ENCODE measurements at regions not wholly inside any gene's neighbourhood (a gene's known extent, or its start where the extent isn't known, plus 50 kb on each side); places are given as distances from the start of the nearest gene placed in this dataset.

- Mint-ChIP-seq H3K9me3 (no peaks in the 10 kb centered on the region), H3K4me1 (ENCODE audit: low read depth) (no peaks in the 10 kb centered on the region), H3K36me3 (ENCODE audit: insufficient read depth in 2 of 2) (no peaks in the 10 kb centered on the region), H3K27me3 (ENCODE audit: low read depth) (peaks cover 36% of the 10 kb centered on the region), H3K27ac (no peak overlapping the region), H3K4me3 (no peak overlapping the region)
- ATAC-seq (replicated peaks in 1 of 2) (no peak), DNase-seq (no peak)
Measured at GRCh38 chr15:45743426-45744235, 108.8 kb downstream of the SQOR start.

DNA sequence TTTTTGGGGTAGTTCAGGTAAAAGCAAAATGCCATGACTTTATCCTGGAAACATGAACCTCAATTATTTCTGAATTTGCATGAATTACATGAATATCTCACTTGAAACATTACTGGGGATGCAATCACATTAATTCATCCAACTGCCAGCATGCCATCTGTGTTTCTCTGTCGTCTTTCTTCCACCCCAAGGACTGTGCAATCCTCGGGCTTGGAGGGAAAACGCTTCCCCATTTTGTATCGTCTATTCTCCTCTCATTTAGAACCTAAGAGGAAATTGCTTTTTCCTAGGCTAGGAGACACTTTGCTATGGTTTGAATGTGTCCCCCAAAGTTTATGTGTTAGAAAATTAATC is 109.4 kb downstream of the SQOR start:
- peaks cover 40% of the 10 kb centered on the region for H3K27me3 Mint-ChIP-seq (ENCODE audit: low read depth)
- ATAC-seq (replicated peaks in 1 of 2), result no peak
- H3K36me3 Mint-ChIP-seq (ENCODE audit: insufficient read depth in 2 of 2), result no peaks in the 10 kb centered on the region
- no peak for DNase-seq
- no peak overlapping the region for H3K27ac Mint-ChIP-seq
- no peak overlapping the region for H3K4me3 Mint-ChIP-seq
- no peaks in the 10 kb centered on the region for H3K4me1 Mint-ChIP-seq (ENCODE audit: low read depth)
- no peaks in the 10 kb centered on the region for H3K9me3 Mint-ChIP-seq

GRCh38 chr15:45747426-45747825 is 112.6 kb downstream of the SQOR start:
- H3K4me3 Mint-ChIP-seq, result no peak overlapping the region
- no peaks in the 10 kb centered on the region for H3K36me3 Mint-ChIP-seq (ENCODE audit: insufficient read depth in 2 of 2)
- H3K9me3 Mint-ChIP-seq, result no peaks in the 10 kb centered on the region
- DNase-seq (no peak), ATAC-seq (replicated peaks in 1 of 2) (no peak)
- peaks cover 25% of the 10 kb centered on the region for H3K27me3 Mint-ChIP-seq (ENCODE audit: low read depth)
- no peaks in the 10 kb centered on the region for H3K4me1 Mint-ChIP-seq (ENCODE audit: low read depth)
- no peak overlapping the region for H3K27ac Mint-ChIP-seq

DNA sequence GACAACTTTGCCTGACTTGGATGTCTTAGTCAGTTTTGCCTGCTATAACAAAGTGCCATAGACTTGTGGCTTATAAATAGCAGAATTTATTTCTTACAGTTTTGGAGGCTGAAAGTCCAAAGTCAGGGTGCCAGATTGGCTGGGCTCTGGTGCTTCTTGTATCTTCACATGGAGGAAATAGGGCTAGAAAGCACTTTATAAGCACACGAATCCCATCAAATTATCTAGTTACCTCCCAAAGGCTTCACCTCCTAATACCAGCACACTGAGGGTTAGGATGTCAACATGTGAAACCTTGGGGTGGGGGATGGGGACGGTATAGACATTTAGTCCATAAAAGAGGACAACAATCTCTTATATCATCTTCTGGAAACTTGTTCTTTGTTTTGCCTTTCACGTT is 116.8 kb downstream of the SQOR start:
- peaks cover 18% of the 10 kb centered on the region for H3K27me3 Mint-ChIP-seq (ENCODE audit: low read depth)

DNA sequence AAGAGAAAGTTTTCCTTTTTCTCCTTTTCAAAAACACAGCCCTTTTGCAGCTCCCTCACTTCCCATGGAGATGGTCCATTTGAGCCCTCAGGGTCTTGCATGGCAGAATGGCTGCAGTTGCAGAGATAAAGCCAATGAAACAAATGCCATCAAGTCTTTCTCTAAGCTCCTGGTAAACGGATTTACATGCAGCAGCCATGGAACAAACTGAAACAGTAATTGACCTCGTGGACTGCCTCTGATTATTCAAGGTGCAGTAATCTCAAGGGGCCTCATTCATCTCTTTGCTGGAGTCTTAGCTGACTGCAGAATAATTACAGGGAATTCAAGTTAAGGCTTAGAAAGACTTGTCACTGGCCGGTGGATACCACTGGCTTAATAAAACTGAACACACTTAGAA is 125.1 kb downstream of the SQOR start:
- peaks cover 38% of the 10 kb centered on the region for H3K27me3 Mint-ChIP-seq (ENCODE audit: low read depth)
- ATAC-seq (replicated peaks in 1 of 2), result no peak

More for the DNA sequence above, 116.8 kb downstream of the SQOR start:
- no peak overlapping the region for H3K27ac Mint-ChIP-seq
- DNase-seq, result no peak
- H3K4me3 Mint-ChIP-seq, result no peak overlapping the region
- no peak for ATAC-seq (replicated peaks in 1 of 2)
- no peaks in the 10 kb centered on the region for H3K9me3 Mint-ChIP-seq
- H3K4me1 Mint-ChIP-seq (ENCODE audit: low read depth), result no peaks in the 10 kb centered on the region
- H3K36me3 Mint-ChIP-seq (ENCODE audit: insufficient read depth in 2 of 2), result peaks cover 0 to 3% of the 10 kb centered on the region in 2 donors

GRCh38 chr15:45762726-45763125 is 127.9 kb downstream of the SQOR start:
- DNase-seq (no peak), ATAC-seq (replicated peaks in 1 of 2) (no peak)
- no peak overlapping the region for H3K4me3 Mint-ChIP-seq
- no peak overlapping the region for H3K27ac Mint-ChIP-seq
- no peaks in the 10 kb centered on the region for H3K9me3 Mint-ChIP-seq
- H3K36me3 Mint-ChIP-seq (ENCODE audit: insufficient read depth in 2 of 2), result no peaks in the 10 kb centered on the region
- peaks cover 21% of the 10 kb centered on the region for H3K27me3 Mint-ChIP-seq (ENCODE audit: low read depth)
- H3K4me1 Mint-ChIP-seq (ENCODE audit: low read depth), result no peaks in the 10 kb centered on the region

More for the DNA sequence above, 125.1 kb downstream of the SQOR start:
- peaks cover 0 to 5% of the 10 kb centered on the region in 2 donors for H3K36me3 Mint-ChIP-seq (ENCODE audit: insufficient read depth in 2 of 2)
- DNase-seq, result no peak
- no peaks in the 10 kb centered on the region for H3K4me1 Mint-ChIP-seq (ENCODE audit: low read depth)
- no peak overlapping the region for H3K4me3 Mint-ChIP-seq
- H3K27ac Mint-ChIP-seq, result no peak overlapping the region
- H3K9me3 Mint-ChIP-seq, result peaks cover 0 to 3% of the 10 kb centered on the region in 2 donors

DNA sequence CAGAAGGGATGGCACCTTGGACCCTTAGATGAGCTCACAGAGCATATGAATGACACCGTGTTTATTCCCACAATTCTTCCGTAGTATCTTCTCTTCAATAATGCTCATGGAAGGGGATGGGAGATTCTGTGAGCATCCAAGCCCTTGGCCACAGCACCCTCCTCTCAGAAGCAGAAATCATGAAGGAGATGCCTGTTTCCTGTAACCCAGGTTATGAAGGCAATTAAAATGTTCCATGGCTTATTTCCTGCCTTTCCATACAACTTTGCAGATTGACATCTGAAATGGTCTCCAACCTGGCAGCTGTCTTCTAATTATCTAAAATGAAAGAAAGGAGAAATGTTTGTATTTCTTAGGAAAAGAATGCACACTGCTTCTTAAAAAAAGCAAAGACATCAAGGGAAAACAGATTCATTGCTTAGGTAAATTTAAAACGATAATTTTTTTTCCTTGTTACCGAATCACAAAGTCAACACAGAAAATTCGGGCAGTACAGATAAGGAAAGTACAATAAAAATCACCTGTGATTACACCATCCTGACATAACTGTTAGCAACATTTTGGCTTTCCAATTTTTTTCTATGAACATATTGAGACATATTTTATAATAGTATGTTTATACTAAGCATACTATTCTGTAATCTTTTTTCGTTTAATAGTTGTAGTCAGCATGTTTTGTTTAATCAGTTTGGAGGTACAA is 128.5 kb downstream of the SQOR start:
- Mint-ChIP-seq H3K4me1 (ENCODE audit: low read depth) (no peaks in the 10 kb centered on the region), H3K27me3 (ENCODE audit: low read depth) (peaks cover 17% of the 10 kb centered on the region), H3K36me3 (ENCODE audit: insufficient read depth in 2 of 2) (no peaks in the 10 kb centered on the region), H3K9me3 (no peaks in the 10 kb centered on the region), H3K4me3 (no peak overlapping the region), H3K27ac (no peak overlapping the region)
- DNase-seq (no peak), ATAC-seq (replicated peaks in 1 of 2) (no peak)

DNA sequence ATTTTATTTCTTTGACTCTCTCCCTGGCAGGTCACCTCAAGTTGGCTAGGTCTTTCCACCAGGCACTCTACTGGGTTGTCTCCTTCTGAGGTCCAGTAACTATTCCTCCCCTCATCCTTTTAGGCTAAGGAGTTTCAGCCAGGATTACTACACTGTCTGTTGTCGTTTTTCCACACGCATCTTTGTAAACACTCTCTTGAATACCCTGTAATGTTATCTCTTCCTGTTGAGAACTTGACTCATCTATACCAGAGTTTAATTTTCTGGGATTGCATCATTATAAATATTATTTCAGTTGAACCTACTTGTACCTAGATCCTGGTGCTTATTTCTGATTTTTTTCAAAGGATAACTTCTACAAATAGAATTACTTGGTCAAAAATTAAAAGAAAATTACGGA is 138.3 kb downstream of the SQOR start:
- DNase-seq (no peak), ATAC-seq (replicated peaks in 1 of 2) (no peak)
- Mint-ChIP-seq H3K36me3 (ENCODE audit: insufficient read depth in 2 of 2) (no peaks in the 10 kb centered on the region), H3K27ac (no peak overlapping the region), H3K4me3 (no peak overlapping the region), H3K4me1 (ENCODE audit: low read depth) (no peaks in the 10 kb centered on the region), H3K9me3 (no peaks in the 10 kb centered on the region), H3K27me3 (ENCODE audit: low read depth) (no peaks in the 10 kb centered on the region)

DNA sequence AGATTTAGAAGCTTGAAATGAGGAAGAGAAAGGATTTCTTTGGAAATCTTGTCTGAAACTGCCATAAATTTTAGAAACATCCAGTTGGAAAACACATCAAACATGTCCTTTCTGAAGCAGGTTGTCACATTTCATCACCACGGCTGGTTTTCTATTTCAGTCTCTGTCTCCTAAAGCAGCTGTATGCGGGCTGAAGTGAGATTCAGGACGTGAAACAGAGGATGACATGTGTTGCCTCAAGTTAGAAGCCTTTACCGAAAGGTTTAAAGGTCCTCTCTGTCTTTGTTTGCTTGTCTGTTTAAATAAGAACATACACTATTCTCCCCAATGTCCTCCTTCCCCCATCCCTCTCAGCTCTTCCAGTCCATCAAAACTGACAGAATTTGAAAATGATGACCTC is 141.9 kb downstream of the SQOR start:
- Mint-ChIP-seq H3K4me3 (no peak overlapping the region), H3K36me3 (ENCODE audit: insufficient read depth in 2 of 2) (no peaks in the 10 kb centered on the region), H3K27me3 (ENCODE audit: low read depth) (no peaks in the 10 kb centered on the region), H3K9me3 (no peaks in the 10 kb centered on the region), H3K4me1 (ENCODE audit: low read depth) (no peaks in the 10 kb centered on the region), H3K27ac (no peak overlapping the region)
- DNase-seq (no peak), ATAC-seq (replicated peaks in 1 of 2) (no peak)

- Mint-ChIP-seq H3K4me3 (no peak overlapping the region), H3K9me3 (no peaks in the 10 kb centered on the region), H3K4me1 (ENCODE audit: low read depth) (no peaks in the 10 kb centered on the region), H3K36me3 (ENCODE audit: insufficient read depth in 2 of 2) (no peaks in the 10 kb centered on the region), H3K27ac (no peak overlapping the region), H3K27me3 (ENCODE audit: low read depth) (no peaks in the 10 kb centered on the region)
- ATAC-seq (replicated peaks in 1 of 2), result no peak
- DNase-seq, result no peak
Measured at GRCh38 chr15:45777781-45778180, 143.0 kb downstream of the SQOR start.

- no peak for DNase-seq
- H3K27me3 Mint-ChIP-seq (ENCODE audit: low read depth), result no peaks in the 10 kb centered on the region
- H3K4me3 Mint-ChIP-seq, result no peak overlapping the region
- no peaks in the 10 kb centered on the region for H3K4me1 Mint-ChIP-seq (ENCODE audit: low read depth)
- ATAC-seq (replicated peaks in 1 of 2), result no peak
- H3K36me3 Mint-ChIP-seq (ENCODE audit: insufficient read depth in 2 of 2), result no peaks in the 10 kb centered on the region
- no peaks in the 10 kb centered on the region for H3K9me3 Mint-ChIP-seq
- no peak overlapping the region for H3K27ac Mint-ChIP-seq
Measured at GRCh38 chr15:45780352-45780751, 145.5 kb downstream of the SQOR start.

GRCh38 chr15:45784656-45785055 is 149.8 kb downstream of the SQOR start:
- Mint-ChIP-seq H3K36me3 (ENCODE audit: insufficient read depth in 2 of 2) (no peaks in the 10 kb centered on the region), H3K27me3 (ENCODE audit: low read depth) (no peaks in the 10 kb centered on the region), H3K4me1 (ENCODE audit: low read depth) (no peaks in the 10 kb centered on the region), H3K4me3 (no peak overlapping the region), H3K9me3 (no peaks in the 10 kb centered on the region), H3K27ac (no peak overlapping the region)
- ATAC-seq (replicated peaks in 1 of 2), result no peak
- DNase-seq, result no peak

- no peaks in the 10 kb centered on the region for H3K4me1 Mint-ChIP-seq (ENCODE audit: low read depth)
- no peak for DNase-seq
- H3K4me3 Mint-ChIP-seq, result no peak overlapping the region
Measured at GRCh38 chr15:45785897-45786296, 151.1 kb downstream of the SQOR start.

More at GRCh38 chr15:45785897-45786296, 151.1 kb downstream of the SQOR start:
- H3K9me3 Mint-ChIP-seq, result no peaks in the 10 kb centered on the region
- no peaks in the 10 kb centered on the region for H3K27me3 Mint-ChIP-seq (ENCODE audit: low read depth)
- H3K36me3 Mint-ChIP-seq (ENCODE audit: insufficient read depth in 2 of 2), result no peaks in the 10 kb centered on the region
- ATAC-seq (replicated peaks in 1 of 2), result no peak
- no peak overlapping the region for H3K27ac Mint-ChIP-seq
